Kidney (tissue), 13 donors: ENCODE measurements at regions not wholly inside any gene's neighbourhood (a gene's known extent, or its start where the extent isn't known, plus 50 kb on each side); places are given as distances from the start of the nearest gene placed in this dataset.

ENCODE experiments used
- DNase-seq, 5 donors: peaks; one replicate each; pipeline ENCODE4 v3.0.0-alpha.2; 2013 to 2020
- FAIRE-seq: peaks from 2 replicates; lab custom pipeline; 2012; peaks lifted over from hg19 to GRCh38; lab: Jason Lieb, UNC
- H3K27ac ChIP-seq, 2 donors: one replicate each; pipeline ENCODE4 v1.7.0; 2013; ENCODE audit warnings: low read depth in 2 of 2, low read length in 2 of 2, inconsistent platforms in 1 of 2
- H3K27me3 ChIP-seq: one replicate; pipeline ENCODE4 v1.7.1; 2013; ENCODE audit warnings: low read length, inconsistent platforms; ENCODE audit not compliant: control insufficient read depth, insufficient read depth
- H3K36me3 ChIP-seq, 3 donors: one replicate each; pipeline versions ENCODE4 v1.7.0 to v1.7.1; 2013; ENCODE audit warnings: low read length in 3 of 3, control low read depth in 1 of 3, inconsistent platforms in 1 of 3; ENCODE audit not compliant: insufficient read depth in 3 of 3, control insufficient read depth in 2 of 3
- H3K4me1 ChIP-seq, 3 donors: one replicate each; pipeline versions ENCODE4 v1.7.0 to v1.7.1; 2013; ENCODE audit warnings: low read length in 3 of 3, inconsistent platforms in 1 of 3, low read depth in 1 of 3; ENCODE audit not compliant: control insufficient read depth in 2 of 3, insufficient read depth in 2 of 3
- H3K4me3 ChIP-seq, 3 donors: one replicate each; pipeline versions ENCODE4 v1.7.0 to v1.8.1; 2013; ENCODE audit warnings: low read length in 3 of 3, control low read depth in 1 of 3, inconsistent platforms in 1 of 3
- H3K9ac ChIP-seq, 3 donors: one replicate each; pipeline versions ENCODE4 v1.7.0 to v1.7.1; 2013; ENCODE audit warnings: low read length in 3 of 3, control low read depth in 1 of 3, inconsistent platforms in 1 of 3
- H3K9me3 ChIP-seq, 3 donors: one replicate each; pipeline versions ENCODE4 v1.7.0 to v1.7.1; 2013; ENCODE audit warnings: low read length in 3 of 3, control low read depth in 1 of 3, inconsistent platforms in 1 of 3; ENCODE audit not compliant: control insufficient read depth in 2 of 3, insufficient read depth in 1 of 3
- CTCF ChIP-seq: IDR thresholded peaks from 3 replicates; pipeline ENCODE4 v1.5.1; 2012; ENCODE audit warnings: mild to moderate bottlenecking, moderate library complexity, borderline replicate concordance; ENCODE audit not compliant: insufficient read depth; ENCODE audit errors: extremely low read depth
- intact Hi-C: fragments of 100-400 bp; cut with DNase I; formaldehyde crosslinking; loops from one replicate; pipeline ENCODE4 v1.11.1; 2022
- donor health status: control.
- donor health status: control.
- donor health status: control.
- donor health status: control.
- donor health status: control.
- donor health status: DM: yes; HTN: yes; CAD: no.
- donor health status: Normal renal cell carcinoma (clear cell type).

- DNase-seq (no peak), FAIRE-seq (no peak)
- Histone ChIP-seq H3K27ac (no peak overlapping the region), H3K27me3 (no peaks in the 10 kb centered on the region), H3K36me3 (no peaks in the 10 kb centered on the region), H3K4me3 (no peak overlapping the region), H3K4me1 (no peaks in the 10 kb centered on the region), H3K9me3 (no peaks in the 10 kb centered on the region), H3K9ac (no peak overlapping the region)
- no peak for TF ChIP-seq CTCF
- intact Hi-C loops: no loop called here
These were observed 127.2 kb upstream of the GJB5 start for GRCh38 chr1:34627465-34628240.

- H3K27ac ChIP-seq: no peak overlapping the region
- TF ChIP-seq CTCF: no peak
- H3K4me1 ChIP-seq: no peaks in the 10 kb centered on the region
- no peak overlapping the region for H3K9ac ChIP-seq
- H3K36me3 ChIP-seq: no peaks in the 10 kb centered on the region
- no peak overlapping the region for H3K4me3 ChIP-seq
- DNase-seq (no peak), FAIRE-seq (no peak)
- no peaks in the 10 kb centered on the region for H3K27me3 ChIP-seq
- intact Hi-C loops: no loop called here
- no peaks in the 10 kb centered on the region for H3K9me3 ChIP-seq
These were observed 123.7 kb upstream of the GJB5 start for GRCh38 chr1:34631126-34631525.

GRCh38 chr1:34639701-34640100 lies 115.1 kb upstream of the GJB5 start:
- Histone ChIP-seq H3K27ac (no peak overlapping the region), H3K27me3 (no peaks in the 10 kb centered on the region), H3K4me1 (no peaks in the 10 kb centered on the region), H3K4me3 (no peak overlapping the region), H3K36me3 (no peaks in the 10 kb centered on the region), H3K9me3 (no peaks in the 10 kb centered on the region), H3K9ac (no peak overlapping the region)
- intact Hi-C loops: no loop called here
- FAIRE-seq (no peak), DNase-seq (no peak)
- TF ChIP-seq CTCF: no peak
